HG02973 (cell line): ENCODE measurements at regions not wholly inside any gene's neighbourhood (a gene's known extent, or its start where the extent isn't known, plus 50 kb on each side); places are given as distances from the start of the nearest gene placed in this dataset.

Source experiments
- ATAC-seq: cut with Tn5 transposase; IDR thresholded peaks from one replicate; pipeline ENCODE4 v1.9.1; 2021; ENCODE audit warnings: moderate library complexity; ENCODE audit not compliant: unreplicated experiment

DNA sequence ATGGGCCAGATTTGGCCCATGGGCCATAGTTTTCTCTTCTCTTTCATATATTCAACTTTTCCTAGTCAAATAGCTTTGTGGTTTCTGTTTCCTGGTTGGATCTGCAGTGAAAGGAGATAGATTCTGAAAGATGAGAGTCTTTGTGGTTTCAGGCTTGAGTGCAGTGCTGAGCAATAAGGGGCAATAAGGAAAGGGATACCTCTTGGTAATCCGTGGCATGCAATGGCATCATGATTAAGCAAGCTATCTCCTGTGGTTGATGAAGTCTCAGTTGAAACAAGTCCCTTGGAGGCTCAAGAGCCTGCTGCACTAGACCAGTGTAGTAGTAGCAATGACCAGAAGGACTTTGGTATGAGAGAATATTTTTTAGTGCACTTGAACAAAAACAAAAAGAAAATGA is 187.7 kb upstream of the CNTNAP2 start:
- no peak for ATAC-seq

DNA sequence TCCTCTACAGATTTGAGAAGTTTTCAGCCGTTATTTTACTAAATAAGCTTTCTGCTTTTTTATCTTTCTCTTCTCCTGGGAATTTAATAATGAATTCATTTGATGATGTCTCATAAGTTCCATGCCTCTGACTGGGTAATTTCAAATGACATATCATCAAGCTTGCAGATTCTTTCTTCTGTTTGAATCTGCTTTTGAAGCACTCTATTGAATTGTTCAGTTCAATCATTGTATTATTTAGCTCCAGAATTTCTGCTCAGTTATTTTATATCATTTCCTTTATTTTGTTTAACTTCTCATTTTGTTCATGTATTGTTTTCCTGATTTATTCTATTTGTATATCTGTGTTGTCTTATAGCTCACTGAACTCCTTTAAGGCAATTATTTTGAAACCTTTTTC is 196.9 kb upstream of the CNTNAP2 start:
- ATAC-seq = no peak

DNA sequence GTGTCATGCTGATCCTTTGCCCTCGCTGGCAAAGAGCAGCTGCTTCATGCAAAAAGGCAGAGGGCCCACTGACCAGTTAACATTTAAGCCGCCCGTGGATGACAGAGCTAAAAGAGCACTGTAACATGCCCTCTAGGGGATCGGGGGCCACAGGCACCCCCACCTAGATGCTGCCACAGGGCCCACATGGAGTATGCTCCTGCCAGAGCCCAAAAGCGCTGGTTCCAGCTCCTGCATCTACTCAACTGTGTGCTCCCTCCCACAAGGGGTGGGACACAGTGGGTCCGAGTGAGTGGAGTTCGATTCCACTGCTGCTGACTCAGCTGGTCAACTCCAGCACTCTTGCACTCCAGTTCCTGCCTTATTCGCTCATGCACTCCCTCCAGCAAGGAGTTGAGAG is 199.8 kb upstream of the CNTNAP2 start:
- ATAC-seq = no peak

DNA sequence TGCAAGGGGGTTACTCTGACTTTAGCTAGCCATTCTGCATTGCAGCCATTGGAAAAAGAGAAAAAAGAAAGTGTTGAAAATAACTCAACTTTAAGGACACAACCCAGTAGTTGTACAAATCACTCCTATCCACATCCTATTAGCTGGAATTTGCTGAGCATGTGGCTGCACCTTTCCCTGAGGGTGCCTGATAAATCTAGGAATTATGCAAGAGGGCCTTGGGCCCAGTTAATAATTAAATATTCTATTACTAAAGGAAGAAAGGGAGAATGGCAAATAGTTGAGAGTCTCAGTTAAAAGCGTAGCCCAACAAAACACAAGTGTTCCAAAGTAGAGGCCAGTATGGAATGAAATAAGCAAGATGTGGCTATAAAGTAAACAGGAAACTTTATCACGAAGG is 200.9 kb upstream of the CNTNAP2 start:
- ATAC-seq = no peak

DNA sequence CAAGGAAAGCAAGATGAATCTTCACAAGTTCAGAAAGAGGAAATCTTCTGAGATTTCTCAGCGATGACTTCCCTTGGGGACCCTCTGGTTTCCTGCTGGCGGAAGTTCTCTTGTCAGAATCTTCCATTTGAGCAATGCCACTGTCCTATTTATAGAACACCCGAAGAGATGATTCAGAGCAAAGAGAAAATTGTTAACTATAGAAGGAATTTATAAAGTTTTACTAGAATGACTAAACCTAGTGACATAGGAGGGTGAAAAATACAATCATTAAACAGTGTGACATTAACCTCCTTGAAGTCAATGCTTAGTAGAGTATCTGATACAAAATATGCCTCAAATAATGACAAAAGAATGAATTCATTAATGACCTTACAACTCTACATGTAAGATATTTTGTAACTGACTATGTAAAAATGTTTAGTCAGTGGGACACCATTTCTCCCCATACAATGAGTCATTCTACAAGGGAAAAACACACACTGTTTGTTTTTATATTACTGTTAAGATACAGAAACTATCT is 206.5 kb upstream of the CNTNAP2 start:
- peak; percentile 72 for ATAC-seq

DNA sequence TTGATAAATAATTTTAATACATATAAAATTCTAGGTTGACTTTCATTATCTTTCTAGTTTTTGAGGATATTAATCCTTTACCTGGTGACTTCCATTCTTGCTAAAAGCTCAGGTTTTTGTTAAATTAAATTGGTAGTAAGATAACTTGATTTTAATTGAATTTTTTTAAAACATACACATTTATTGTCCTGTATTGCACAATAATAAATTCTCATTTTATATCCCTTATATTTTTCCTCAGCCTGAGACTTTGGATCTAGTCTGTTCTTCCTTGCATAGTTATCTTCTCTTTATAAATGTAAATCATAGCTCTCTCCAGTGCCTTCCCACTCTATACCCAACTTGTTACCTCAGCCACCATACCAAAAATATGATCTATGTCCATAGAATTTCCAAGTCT is 212.9 kb upstream of the CNTNAP2 start:
- ATAC-seq = no peak

DNA sequence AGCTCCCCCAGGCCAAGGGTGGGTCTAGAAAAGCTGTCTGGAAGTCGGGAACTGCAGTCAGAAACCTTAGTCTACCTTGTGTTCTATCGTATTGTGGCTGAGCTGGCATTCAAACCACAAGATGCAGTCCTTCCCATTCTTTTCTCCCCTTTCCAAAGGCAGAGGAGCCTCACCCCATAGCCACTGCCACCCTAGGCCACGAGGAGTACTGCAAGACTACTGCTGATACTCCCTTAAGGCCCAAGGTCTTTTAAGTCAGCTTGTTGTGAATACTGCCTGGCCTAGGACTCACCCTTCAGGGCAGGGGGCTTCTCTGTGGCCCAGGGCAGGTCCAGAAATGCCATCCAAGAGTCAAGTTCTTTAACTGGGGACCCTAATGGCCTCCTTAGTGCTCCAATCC is 214.5 kb upstream of the CNTNAP2 start:
- no peak for ATAC-seq

DNA sequence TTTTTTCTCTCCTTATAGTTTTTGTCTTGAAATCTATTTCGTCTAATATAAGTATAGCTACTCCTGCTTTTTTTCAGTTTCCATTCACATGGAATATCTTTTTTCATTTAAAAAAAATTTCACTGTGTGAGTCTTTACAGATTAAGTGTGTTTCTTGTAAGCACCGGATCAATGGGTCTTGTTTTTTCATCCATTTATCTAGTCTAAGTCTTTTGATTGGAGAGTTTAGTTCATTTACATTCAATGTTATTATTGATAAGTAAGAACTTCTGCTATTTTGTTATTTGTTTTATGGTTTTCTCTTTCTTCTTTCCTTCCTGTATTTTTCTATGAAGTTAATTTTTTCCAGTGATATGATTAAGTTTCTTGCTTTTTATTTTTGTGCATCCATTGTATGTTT is 216.7 kb upstream of the CNTNAP2 start:
- ATAC-seq = no peak

DNA sequence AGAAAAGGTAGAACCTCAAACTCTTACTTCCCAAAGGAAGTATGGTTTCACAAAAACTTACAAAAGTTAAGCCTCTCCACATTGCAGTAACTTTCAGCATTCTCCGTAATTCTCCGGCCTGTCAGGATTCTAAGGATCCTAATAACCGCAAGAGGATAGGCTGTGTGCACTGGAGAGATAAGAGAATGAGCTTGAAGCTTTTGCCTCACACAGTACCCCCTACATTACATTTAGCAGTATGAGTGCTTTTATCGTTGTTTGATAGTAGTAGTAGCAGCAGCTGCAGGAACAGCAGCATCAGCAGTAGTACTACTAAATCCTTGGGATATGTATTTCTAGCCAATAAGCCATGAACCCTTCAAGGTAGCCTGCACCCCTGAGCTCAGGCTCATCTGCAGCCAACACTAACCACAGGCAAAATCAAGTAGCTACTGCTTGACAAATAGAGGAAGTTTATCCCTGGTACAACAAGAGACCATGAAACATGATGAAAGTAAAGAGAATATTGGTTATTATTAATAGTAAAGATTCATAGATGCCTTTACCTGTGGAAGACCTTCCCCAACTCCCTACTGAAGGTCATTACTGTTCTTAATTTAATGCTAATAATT is 222.6 kb upstream of the CNTNAP2 start:
- no peak for ATAC-seq

DNA sequence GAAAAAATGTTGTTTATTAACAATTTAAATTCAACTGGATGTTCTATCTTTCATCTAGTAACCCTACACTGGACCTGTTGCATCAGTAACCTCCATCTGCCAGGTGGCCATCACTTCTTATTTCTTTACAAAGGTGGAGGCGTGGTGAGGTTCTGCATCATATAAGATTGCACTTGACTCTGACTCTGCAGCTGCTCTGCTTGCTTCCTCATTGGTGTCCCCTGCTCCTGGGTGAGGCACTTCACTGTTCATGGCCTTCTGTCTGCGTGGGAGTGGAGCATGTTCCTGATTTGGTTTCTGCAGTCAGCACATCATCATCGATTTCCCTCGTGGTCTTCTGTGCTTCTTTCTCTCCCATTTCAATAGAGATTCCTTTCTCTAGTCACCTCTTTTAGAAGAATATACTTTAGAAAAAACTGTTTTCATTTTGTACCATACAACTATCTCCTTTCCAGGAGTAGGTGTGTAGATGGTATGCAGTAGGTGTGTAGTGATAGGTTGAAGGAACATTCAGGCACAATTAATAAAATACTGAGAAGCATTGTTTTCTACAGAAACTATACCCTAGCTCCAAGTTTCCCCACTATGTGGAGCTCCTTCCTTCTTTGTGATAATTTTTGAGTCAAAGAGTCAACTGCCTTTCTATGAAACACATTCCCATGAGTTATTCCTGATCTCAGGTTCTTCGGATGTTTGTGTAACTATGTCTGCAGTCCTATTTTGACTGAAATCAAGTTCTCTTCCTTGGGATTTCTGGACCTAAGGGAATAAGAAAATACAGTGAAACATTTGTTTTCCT is 231.7 kb upstream of the CNTNAP2 start:
- ATAC-seq = no peak

DNA sequence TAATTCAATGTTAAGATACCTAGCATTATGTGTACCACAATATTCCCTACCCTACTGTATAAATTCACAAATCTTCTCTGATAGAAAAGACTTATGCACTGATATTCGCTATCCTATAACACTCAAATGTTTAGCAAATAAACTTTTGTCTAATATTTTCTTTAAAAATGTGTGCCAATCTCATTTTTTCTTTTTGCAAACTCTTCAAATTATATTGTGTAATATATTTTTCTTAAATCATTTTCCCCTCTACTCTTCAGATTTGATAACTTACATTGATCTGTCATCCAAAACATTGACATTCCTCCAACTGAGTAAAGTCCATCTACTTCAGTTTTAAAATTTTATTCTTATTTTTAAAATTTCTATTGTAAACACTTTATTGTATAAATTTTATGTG is 240.2 kb upstream of the CNTNAP2 start:
- no peak for ATAC-seq

DNA sequence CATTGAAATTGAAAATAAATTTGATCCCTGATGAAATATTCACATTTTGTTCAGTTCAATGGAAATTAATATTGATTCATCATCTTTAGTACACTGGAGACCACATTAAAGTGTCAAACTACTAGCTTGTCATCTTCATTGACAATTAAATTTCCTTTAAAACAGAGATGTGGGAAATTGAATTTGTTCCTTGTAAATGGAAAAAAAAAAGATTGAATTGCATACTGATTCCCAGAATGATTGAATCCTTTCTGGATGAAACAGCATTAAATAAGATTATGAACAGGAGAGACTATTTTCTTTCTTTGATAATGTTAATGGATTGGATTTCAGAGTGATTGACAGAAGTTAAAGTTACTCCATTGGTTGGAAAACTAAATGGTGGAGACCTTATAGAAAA is 241.3 kb upstream of the CNTNAP2 start:
- ATAC-seq = no peak

DNA sequence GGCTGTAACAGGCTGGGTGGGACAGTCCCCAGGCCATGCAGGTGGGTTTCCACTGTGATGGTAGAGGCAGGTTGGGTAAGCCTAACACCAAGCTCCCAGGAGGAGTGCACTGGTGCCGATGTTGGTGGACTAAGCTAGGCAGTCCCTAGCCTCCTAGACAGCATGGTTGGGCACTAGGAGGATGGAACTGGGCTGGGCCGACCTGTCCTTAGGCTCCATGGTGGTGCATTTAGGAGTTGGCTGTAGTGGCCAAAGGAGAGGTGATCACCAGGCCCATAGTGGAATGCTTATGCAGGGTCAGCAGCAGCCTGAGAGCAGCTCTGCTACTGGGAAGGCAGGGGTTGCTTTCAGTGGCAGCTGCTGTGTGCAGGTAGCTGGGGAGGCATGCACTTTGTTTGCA is 247.7 kb upstream of the CNTNAP2 start:
- no peak for ATAC-seq

DNA sequence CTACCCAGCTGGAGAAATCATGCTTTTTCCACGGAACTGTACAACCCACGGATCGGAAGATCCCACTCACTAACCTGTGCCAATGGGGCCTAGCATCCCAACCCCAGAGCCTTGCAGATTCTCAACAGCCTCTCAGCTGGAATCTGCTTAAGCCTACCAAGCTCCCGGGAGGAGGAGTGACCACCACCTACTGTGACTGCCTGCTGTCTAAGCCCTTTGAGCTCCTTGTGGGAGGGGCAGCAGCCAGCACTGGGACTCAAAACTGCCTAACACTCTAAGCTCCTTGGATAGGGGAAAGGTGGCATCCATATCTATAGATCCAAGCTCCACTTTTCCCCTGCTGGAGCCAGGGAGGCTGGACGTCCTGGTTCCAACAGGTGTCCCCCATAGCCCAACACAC is 254.4 kb upstream of the CNTNAP2 start:
- no peak for ATAC-seq

DNA sequence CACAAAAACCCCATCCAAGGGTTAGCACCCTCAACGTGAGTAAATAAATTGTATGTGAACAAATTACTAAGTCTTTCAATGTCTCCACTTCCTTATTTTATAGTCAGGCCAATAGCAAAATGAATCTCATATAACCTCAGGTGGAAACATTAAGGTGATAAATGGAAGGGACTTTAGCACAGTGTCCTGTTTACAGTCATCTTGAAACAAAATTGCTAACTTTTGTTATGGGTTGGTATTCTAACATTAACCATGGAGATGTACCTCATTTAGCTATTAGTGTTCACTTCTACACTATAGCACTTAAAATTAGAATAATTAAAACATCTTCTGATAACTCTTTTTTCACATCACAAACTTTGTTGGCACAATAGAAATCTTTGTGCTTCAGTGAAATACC is 255.8 kb upstream of the CNTNAP2 start:
- ATAC-seq = no peak

DNA sequence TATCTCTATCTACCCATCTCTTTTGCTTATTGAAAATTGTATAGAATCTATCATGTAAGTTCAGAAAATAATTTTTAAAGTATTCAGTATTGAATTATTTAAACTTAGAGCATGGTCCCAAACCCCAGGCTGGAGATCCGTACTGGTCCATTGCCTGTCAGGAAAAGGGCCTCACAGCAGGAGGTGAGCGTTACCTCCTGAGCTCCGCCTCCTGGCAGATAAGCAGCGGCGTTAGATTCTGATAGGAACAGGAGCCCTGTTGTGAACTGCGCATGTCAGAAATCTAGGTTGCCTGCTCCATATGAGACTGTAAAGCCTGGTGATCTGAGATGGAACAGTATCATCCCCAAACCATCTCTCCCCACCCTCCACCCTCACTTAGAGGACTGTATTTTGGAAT is 266.0 kb upstream of the CNTNAP2 start:
- no peak for ATAC-seq

DNA sequence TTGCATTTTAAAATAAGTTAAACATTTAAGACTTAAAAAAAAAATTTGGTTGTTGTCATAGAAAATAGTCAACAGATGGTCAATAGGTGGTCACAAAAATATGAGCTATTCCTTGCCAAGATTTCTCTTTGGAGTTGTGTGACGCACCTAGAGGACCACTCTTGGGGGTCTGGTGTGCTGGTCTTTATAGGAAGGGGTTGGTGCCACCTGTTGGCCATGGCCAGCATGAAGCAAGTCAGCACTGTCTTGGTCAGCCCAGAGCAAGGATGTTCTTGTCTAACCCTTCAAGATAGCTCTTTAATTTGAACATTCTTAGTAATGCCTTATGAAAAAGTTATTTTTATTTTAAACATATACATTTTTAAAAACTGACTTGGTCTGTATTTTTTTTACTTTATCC is 267.9 kb upstream of the CNTNAP2 start:
- no peak for ATAC-seq

DNA sequence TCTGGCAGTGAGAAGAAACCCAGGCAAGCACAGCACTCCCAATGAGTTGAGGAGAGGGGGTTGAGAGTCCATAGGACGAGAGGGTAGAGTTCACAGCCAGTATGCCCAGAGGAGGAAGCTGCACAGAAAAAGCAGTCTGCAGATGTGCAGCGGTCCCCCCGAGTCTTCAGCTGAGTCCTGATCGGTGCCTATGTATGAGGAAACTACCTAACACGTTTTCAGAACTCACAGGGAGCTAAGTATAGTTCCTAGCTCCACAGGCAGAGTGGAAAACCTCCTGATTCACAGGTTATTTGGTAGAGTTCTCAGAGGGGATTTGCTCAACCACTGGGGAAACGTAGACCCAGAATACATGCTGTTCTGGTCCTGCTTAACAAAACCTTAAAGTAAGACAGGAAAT is 271.3 kb upstream of the CNTNAP2 start:
- no peak for ATAC-seq

DNA sequence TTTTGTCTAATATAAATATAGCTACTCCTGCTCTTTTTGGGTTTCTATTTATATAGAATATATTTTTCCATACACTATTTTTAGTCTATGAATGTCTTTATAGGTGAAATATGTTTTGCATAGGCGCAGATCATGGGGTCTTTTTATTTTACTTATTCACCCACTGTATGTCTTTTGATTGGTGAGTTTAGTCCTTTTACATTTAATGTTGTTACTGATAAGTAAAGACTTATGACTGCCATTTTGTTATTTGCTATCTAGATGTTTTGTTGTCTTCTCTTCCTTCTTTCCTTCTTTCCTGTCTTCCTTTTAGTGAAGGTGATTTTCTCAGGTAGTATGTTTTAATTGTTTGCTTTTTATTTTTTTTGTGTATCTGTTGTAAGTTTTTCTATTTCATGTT is 276.8 kb upstream of the CNTNAP2 start:
- no peak for ATAC-seq

DNA sequence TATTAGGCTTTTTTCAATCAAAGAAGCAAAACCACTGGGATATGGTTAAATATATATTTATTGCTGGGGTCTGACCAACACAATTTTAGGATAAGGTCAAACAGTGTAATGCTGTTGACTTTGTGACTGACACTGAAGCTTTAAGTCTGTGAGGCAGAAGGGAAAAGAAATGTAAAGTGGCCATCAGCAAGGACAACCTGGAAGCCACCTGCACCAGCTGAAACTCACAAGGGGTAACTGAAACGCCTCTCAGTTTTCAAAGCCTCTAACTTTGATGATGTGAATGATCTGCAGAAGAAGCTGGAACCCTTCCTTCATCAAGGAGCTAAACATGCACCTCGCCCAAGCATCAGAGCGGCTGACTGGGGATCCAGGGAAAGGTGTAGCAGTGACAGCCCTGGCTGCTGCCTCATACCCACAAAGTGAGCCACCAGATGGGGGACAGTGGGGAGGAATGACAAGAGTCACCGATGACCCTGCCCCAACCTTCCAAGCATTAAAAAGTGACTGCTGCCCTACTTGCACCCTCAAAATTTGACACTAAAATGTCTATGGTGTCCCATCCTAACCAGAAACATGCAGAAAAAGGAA is 284.9 kb upstream of the CNTNAP2 start:
- no peak for ATAC-seq

DNA sequence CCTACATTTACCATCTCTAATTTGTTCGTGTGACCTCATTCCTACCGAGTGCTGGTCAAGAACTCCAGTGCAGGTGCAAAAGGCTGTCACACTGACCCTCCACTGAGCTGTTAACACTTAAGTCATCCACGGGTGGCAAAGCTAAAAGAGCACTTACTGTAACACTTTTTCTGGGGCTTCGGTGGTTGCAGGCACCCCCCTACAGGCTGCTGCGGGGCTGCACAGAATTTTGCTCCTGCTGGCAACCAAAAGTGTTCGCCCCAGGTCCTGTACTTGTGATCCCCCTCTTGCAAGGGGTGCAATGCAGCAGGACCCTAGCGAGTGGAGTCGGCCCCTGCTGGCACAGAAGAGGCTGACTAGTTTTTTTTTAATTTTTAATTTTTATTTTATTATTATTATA is 298.9 kb upstream of the CNTNAP2 start:
- no peak for ATAC-seq

DNA sequence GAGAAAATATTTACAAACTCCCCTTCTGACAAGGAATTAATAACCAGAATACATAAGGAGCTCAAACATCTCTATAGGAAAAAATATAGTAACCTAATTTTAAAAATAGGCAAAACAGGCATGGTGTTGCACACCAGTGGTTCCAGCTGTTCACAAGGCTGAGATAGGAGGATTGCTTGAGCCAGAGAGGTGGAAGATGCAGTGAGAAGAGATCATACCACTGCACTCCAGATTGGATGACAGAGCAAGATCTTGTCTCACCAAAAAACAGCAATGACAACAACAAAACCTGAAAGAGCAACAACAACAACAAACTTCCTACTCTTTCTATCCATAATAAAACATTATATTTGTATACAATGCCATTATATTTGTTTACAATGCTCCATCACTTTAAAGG is 304.4 kb upstream of the CNTNAP2 start:
- no peak for ATAC-seq
